ENCODE measurements at regions not wholly inside any gene's neighbourhood (a gene's known extent, or its start where the extent isn't known, plus 50 kb on each side); places are given as distances from the start of the nearest gene placed in this dataset.

DNA sequence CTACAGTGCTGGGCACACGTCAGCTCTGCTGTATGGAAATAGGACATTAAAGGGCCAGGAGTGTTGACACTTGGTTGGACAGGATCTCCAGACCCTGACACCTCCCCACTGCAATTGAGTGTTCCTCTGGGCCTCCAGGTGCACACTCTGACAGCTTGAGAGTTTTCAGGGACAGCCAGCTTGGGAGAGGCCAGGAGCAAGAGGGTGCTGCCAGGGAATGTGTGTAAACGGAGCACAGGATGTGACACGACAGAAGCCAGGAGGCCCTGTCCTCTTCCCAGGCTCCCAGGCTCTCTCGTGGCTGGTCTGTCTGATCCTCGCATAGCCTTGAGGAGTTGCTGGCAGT is 318.1 kb upstream of the HS6ST1 start:
- WGBS, 2 donors, result 94 to 96% methylated on average over 3 to 5 of the region's 5 CpGs
- DNase-seq, result no peak

DNA sequence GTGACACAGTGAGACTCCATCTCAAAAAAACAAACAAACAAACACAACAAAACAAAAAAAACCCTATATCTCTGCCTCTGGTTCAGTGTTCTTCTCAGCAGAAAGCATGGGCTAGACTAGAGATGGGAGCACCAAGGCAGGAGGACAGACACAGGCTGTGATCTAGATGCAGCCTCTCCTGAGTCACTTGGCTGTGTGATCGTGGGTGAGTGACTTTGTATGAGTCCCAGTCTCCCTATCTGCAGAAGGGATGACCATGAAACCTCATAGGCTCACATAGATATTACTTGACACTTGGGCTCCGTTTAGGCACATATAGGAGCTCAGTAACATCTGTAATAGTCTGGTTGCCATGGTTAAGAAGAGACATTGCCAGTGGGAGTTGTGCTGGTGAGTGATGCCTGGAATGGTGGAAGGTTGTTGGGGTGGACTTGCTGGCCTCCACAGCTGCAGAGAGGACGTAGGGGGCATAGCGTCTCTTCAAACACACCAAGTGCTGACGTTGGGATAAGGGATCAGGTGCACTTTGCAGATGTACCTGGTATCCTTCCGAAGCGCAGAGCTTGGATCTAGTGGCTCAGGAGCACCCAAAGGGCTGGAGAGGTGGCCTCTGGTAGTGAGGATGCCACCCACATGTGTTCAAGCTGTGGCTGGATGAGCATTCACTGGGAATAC is 318.9 kb upstream of the HS6ST1 start:
- Histone ChIP-seq H3K27ac (no peak overlapping the region), H3K36me3 (no peaks in the 10 kb centered on the region), H3K9me3 (no peaks in the 10 kb centered on the region), H3K4me1 (no peaks in the 10 kb centered on the region), H3K4me3 (replicated peaks in 1 of 3) (no peak overlapping the region), H3K27me3 (no peaks in the 10 kb centered on the region)
- intact Hi-C loops (cut with DNase I), result no loop called here
- TF ChIP-seq POLR2A (IDR thresholded peaks at IDR 0.05), result no peak
- TF ChIP-seq CTCF (IDR thresholded peaks at IDR 0.05), result no peak
- WGBS, 2 donors, result 80 to 98% methylated on average over 7 of the region's 7 CpGs
- DNase-seq, result no peak

More for the DNA sequence above, 318.1 kb upstream of the HS6ST1 start:
- Histone ChIP-seq H3K4me3 (replicated peaks in 1 of 3) (no peak overlapping the region), H3K36me3 (no peaks in the 10 kb centered on the region), H3K4me1 (no peaks in the 10 kb centered on the region), H3K27ac (no peak overlapping the region), H3K27me3 (no peaks in the 10 kb centered on the region), H3K9me3 (no peaks in the 10 kb centered on the region)
- TF ChIP-seq CTCF (IDR thresholded peaks at IDR 0.05) (no peak), POLR2A (IDR thresholded peaks at IDR 0.05) (no peak)
- intact Hi-C loops (cut with DNase I), result no loop called here

- no peak overlapping the region for H3K27ac ChIP-seq
- TF ChIP-seq CTCF (IDR thresholded peaks at IDR 0.05) (no peak), POLR2A (IDR thresholded peaks at IDR 0.05) (no peak)
- H3K4me1 ChIP-seq, result no peaks in the 10 kb centered on the region
- intact Hi-C loops (cut with DNase I), result no loop called here
- H3K4me3 ChIP-seq (replicated peaks in 1 of 3), result no peak overlapping the region
- 73 to 78% methylated on average over 12 of the region's 12 CpGs for WGBS, 2 donors
- H3K9me3 ChIP-seq, result no peaks in the 10 kb centered on the region
- no peak for DNase-seq
- H3K36me3 ChIP-seq, result no peaks in the 10 kb centered on the region
- no peaks in the 10 kb centered on the region for H3K27me3 ChIP-seq
Measured at GRCh38 chr2:128638341-128639119, 319.9 kb upstream of the HS6ST1 start.

DNA sequence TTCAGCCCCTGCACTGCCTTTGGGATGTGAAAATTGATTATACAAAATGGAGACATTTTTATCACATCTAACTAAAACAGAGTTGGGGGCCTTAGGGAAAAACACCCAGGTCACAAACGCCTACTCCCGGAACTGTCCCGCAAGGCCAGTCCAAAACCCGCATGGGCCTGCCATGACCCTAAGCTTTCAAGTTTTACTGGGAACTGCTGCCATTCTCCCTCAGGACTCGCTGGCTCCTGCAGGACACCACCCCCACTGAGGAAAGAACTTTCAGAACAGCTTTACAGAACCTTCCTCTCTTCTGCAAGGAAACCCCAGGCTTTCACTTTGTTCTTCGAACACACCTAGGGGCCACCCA is 320.4 kb upstream of the HS6ST1 start:
- Histone ChIP-seq H3K4me3 (replicated peaks in 1 of 3) (no peak overlapping the region), H3K27me3 (no peaks in the 10 kb centered on the region), H3K27ac (no peak overlapping the region), H3K36me3 (no peaks in the 10 kb centered on the region), H3K4me1 (no peaks in the 10 kb centered on the region), H3K9me3 (no peaks in the 10 kb centered on the region)
- intact Hi-C loops (cut with DNase I), result no loop called here
- WGBS, 2 donors, result 80 to 94% methylated on average over 6 of the region's 6 CpGs
- no peak for DNase-seq
- TF ChIP-seq CTCF (IDR thresholded peaks at IDR 0.05) (no peak), POLR2A (IDR thresholded peaks at IDR 0.05) (no peak)

GRCh38 chr2:128639693-128640092 is 321.0 kb upstream of the HS6ST1 start:
- H3K27me3 ChIP-seq, result no peaks in the 10 kb centered on the region
- H3K4me1 ChIP-seq, result no peaks in the 10 kb centered on the region
- no peaks in the 10 kb centered on the region for H3K36me3 ChIP-seq
- no peaks in the 10 kb centered on the region for H3K9me3 ChIP-seq
- DNase-seq, result no peak
- H3K27ac ChIP-seq, result no peak overlapping the region
- WGBS, 2 donors, result 76 to 83% methylated on average over 9 to 11 of the region's 11 CpGs
- H3K4me3 ChIP-seq (replicated peaks in 1 of 3), result no peak overlapping the region
- intact Hi-C loops (cut with DNase I), result no loop called here
- TF ChIP-seq POLR2A (IDR thresholded peaks at IDR 0.05) (no peak), CTCF (IDR thresholded peaks at IDR 0.05) (no peak)

Measured in thyroid gland (tissue), 4 donors.